Retinal pigment epithelial cell (primary cell): ENCODE measurements at regions not wholly inside any gene's neighbourhood (a gene's known extent, or its start where the extent isn't known, plus 50 kb on each side); places are given as distances from the start of the nearest gene placed in this dataset.

ENCODE experiments used
- DNase-seq: peaks from one replicate; pipeline ENCODE4 v3.0.0-alpha.2; 2010; ENCODE audit warnings: low read depth
- H3K4me3 ChIP-seq: 2 replicates; pipeline ENCODE4 v1.5.1; 2011; ENCODE audit warnings: mild to moderate bottlenecking, low read length, control low read depth, moderate library complexity
- CTCF ChIP-seq: conservative IDR thresholded peaks from 2 replicates; pipeline ENCODE4 v1.5.1; 2011; ENCODE audit warnings: low read depth, low read length, control low read depth, inconsistent platforms

GRCh38 chr3:105958237-105959000 lies 89.6 kb upstream of the CBLB start:
- TF ChIP-seq CTCF = no peak
- no peak overlapping the region for H3K4me3 ChIP-seq
- DNase-seq = no peak

- TF ChIP-seq CTCF = no peak
- no peak for DNase-seq
- H3K4me3 ChIP-seq = no peak overlapping the region
Measured at GRCh38 chr3:105959851-105960250, 91.0 kb upstream of the CBLB start.

- DNase-seq = no peak
- TF ChIP-seq CTCF = no peak
- H3K4me3 ChIP-seq = no peak overlapping the region
Measured at GRCh38 chr3:105960381-105960780, 91.6 kb upstream of the CBLB start.

- DNase-seq = no peak
- no peak overlapping the region for H3K4me3 ChIP-seq
- no peak for TF ChIP-seq CTCF
Measured at GRCh38 chr3:105963161-105963560, 94.3 kb upstream of the CBLB start.

- no peak for DNase-seq
- no peak overlapping the region for H3K4me3 ChIP-seq
- TF ChIP-seq CTCF = no peak
Measured at GRCh38 chr3:105965384-105965783, 96.6 kb upstream of the CBLB start.

GRCh38 chr3:105967117-105967516 lies 98.3 kb upstream of the CBLB start:
- no peak for TF ChIP-seq CTCF
- no peak for DNase-seq
- no peak overlapping the region for H3K4me3 ChIP-seq

- no peak for DNase-seq
- H3K4me3 ChIP-seq = no peak overlapping the region
- TF ChIP-seq CTCF = no peak
Measured at GRCh38 chr3:105970283-105970682, 101.5 kb upstream of the CBLB start.
